NCI-H2081 (cell line): ENCODE measurements at regions not wholly inside any gene's neighbourhood (a gene's known extent, or its start where the extent isn't known, plus 50 kb on each side); places are given as distances from the start of the nearest gene placed in this dataset.
A peak's percentile ranks its signal among the peaks of the same experiment; 100 is the strongest.

Experiments
- DNase-seq, 2 experiments: peaks; one replicate each; lab custom pipeline; 2025; lab: John Stamatoyannopoulos, UW

DNA sequence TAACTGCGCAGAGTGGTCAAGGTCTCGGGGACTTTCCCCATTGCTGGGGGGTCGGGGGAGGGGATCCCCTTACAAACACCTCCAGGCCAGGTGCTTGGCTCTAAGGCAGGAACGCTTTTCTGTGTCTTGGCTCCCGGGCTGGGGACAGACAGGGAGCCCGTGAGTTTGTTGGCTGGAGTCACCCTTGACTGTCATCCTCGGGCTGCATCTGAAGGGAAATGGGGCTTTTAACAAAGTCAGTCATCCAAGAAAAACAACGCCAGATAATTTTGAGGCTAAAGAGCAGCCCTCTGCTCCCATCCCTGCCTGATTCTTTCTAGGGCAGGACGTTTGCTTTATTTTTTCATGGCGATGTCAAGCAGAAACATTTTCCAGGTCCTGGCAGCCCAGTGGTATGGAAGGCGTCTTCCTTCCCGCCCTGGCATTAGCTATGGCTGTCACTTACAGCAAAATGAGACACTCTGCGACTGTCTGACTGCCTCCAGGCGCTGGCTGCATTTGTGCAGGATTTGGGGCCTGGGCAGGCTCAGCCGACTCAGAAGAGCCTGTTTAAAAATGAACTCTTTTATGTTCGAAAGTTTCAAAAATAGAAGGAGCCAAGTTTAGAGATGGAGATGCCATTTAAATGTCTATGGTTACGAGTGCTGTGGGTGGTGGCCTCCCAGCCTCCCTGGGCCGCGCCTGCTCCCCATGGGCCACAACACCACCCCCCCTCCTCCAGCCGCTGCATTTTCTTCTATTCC, 54.7 kb upstream of the TNS3 start:
- DNase-seq, result no peak

- DNase-seq, result no peak
Observed at GRCh38 chr7:47636081-47636432, 54.1 kb upstream of the TNS3 start.

GRCh38 chr7:47635091-47636080, 53.5 kb upstream of the TNS3 start:
- peak; percentile 73 to 82 for DNase-seq

- DNase-seq, result no peak
Observed at GRCh38 chr7:47634273-47634672, 52.4 kb upstream of the TNS3 start.

DNA sequence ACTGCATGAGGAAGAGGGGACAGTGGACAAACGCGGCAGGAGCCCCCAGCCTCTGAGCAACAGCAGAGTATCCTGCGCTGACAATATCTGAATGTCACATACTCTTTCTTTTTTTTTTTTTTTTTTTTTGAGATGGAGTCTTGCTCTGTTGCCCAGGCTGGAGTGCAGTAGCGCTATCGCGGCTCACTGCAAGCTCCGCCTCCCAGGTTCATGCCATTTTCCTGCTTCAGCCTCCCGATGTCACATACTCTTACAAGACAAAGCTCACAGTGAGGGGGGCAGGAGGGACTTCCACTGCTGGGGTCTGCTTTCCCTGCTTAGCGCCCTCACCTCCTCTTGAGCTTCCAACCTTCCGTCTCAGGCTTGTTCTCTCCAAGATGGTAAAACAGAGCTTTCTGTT, 51.2 kb upstream of the TNS3 start:
- DNase-seq, result no peak
